ENCODE measurements at regions not wholly inside any gene's neighbourhood (a gene's known extent, or its start where the extent isn't known, plus 50 kb on each side); places are given as distances from the start of the nearest gene placed in this dataset.

GRCh38 chr5:145666591-145666990, 168.6 kb downstream of the PRELID2 start:
- TF ChIP-seq, protein P1, sequence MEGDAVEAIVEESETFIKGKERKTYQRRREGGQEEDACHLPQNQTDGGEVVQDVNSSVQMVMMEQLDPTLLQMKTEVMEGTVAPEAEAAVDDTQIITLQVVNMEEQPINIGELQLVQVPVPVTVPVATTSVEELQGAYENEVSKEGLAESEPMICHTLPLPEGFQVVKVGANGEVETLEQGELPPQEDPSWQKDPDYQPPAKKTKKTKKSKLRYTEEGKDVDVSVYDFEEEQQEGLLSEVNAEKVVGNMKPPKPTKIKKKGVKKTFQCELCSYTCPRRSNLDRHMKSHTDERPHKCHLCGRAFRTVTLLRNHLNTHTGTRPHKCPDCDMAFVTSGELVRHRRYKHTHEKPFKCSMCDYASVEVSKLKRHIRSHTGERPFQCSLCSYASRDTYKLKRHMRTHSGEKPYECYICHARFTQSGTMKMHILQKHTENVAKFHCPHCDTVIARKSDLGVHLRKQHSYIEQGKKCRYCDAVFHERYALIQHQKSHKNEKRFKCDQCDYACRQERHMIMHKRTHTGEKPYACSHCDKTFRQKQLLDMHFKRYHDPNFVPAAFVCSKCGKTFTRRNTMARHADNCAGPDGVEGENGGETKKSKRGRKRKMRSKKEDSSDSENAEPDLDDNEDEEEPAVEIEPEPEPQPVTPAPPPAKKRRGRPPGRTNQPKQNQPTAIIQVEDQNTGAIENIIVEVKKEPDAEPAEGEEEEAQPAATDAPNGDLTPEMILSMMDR (IDR thresholded peaks at IDR 0.05), result no peak
- no peak for TF ChIP-seq ZFX (IDR thresholded peaks at IDR 0.05; ENCODE audit: borderline replicate concordance)

Measured in 22Rv1 (cell line).